ENCODE measurements at regions not wholly inside any gene's neighbourhood (a gene's known extent, or its start where the extent isn't known, plus 50 kb on each side); places are given as distances from the start of the nearest gene placed in this dataset.

DNA sequence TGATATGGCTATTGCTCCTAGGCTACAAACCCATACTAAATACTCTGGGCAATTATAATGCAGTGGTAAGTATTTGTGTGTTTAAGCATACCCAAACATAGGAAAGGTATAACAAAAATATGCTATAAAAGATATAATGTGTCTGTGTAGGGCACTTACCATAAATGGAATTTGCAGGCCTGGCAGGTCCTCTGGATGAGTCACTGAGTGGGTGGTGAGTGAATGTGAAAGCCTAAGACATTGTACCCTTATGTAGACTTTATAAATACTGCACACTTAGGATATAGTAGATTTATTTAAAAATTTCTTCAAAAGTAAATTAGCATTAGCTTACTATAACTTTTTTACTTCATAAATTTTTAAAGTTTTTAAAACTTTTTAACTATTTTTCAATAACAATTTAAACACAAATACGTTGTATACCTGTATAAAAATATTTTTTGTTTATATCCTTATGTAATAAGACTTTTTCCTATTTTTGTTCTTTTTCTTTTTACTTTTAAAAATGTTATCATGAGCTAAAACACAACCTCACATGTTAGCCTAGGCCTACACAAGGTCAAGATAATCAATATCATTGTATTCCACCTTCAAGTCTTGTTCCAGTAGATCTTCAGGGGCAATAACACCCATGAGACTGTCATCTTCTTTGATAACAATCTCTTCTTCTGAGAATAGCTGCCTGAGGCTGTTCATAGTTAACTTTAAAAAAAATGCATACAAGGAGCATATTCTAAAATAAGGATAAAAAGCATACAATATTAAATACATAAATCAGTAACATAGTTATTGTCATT, 306.3 kb upstream of the RGS18 start:
- TF ChIP-seq, protein P1, sequence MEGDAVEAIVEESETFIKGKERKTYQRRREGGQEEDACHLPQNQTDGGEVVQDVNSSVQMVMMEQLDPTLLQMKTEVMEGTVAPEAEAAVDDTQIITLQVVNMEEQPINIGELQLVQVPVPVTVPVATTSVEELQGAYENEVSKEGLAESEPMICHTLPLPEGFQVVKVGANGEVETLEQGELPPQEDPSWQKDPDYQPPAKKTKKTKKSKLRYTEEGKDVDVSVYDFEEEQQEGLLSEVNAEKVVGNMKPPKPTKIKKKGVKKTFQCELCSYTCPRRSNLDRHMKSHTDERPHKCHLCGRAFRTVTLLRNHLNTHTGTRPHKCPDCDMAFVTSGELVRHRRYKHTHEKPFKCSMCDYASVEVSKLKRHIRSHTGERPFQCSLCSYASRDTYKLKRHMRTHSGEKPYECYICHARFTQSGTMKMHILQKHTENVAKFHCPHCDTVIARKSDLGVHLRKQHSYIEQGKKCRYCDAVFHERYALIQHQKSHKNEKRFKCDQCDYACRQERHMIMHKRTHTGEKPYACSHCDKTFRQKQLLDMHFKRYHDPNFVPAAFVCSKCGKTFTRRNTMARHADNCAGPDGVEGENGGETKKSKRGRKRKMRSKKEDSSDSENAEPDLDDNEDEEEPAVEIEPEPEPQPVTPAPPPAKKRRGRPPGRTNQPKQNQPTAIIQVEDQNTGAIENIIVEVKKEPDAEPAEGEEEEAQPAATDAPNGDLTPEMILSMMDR (IDR thresholded peaks at IDR 0.05; ENCODE audit: low read depth, low read length): no peak
- no peak for TF ChIP-seq POLR2A (IDR thresholded peaks at IDR 0.05; ENCODE audit: extremely low read depth, insufficient read length)
- TF ChIP-seq, protein P2, sequence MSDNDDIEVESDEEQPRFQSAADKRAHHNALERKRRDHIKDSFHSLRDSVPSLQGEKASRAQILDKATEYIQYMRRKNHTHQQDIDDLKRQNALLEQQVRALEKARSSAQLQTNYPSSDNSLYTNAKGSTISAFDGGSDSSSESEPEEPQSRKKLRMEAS (IDR thresholded peaks at IDR 0.05; ENCODE audit: low read depth, low read length): no peak
- TF ChIP-seq MYC (IDR thresholded peaks at IDR 0.05; ENCODE audit: low read depth, low read length): no peak

All from NB4 (cell line).